ENCODE measurements at regions not wholly inside any gene's neighbourhood (a gene's known extent, or its start where the extent isn't known, plus 50 kb on each side); places are given as distances from the start of the nearest gene placed in this dataset.

DNA sequence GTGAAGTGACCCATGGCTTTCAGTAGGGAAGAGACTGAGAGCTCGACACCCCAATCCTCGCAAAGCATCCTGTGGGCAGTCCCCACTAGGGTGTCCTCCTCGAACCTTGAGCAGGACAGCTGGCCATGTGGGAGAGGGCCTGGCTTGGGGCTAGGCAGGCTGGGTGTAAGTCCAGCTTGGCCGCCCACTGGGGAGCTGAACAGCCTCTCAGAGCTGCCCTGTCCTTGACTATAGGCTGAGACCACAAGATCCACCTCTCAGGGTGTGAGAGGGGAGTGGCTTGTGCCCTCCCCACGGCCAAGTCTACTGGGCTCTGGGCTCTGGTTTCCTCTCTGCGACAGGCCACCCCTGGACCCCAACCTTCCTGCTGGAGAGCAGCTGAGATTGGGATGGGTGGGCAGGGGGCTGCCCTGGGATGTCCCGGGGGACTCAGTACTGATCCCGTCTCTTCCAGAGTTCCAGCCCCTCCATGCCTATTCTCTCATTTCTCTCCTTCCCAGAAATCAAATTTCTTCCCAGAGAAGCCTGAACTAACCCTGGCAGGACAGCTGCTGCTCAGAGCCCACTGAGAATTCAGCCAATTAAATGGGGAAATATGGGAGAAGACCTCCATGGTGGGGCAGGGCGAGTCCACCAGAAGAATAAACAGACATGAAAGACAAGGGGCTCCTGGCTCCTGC lies 282.9 kb downstream of the PTPRU start:
- TF ChIP-seq YY1 (IDR thresholded peaks at IDR 0.05; ENCODE audit: low read depth, low read length): no peak
- TF ChIP-seq NFIC (IDR thresholded peaks at IDR 0.05; ENCODE audit: low read depth, low read length): no peak
- no peak for TF ChIP-seq EGR1 (IDR thresholded peaks at IDR 0.05; ENCODE audit: borderline replicate concordance in 1 of 2, low read depth in 2 of 2, low read length in 2 of 2)
- TF ChIP-seq CTCF (IDR thresholded peaks at IDR 0.05 in 2 of 3, conservative IDR thresholded peaks at IDR 0.05 in 1 of 3; ENCODE audit: control insufficient read depth in 2 of 3, extremely low read depth in 1 of 3, insufficient read depth in 1 of 3, low read depth in 3 of 3, low read length in 3 of 3): no peak
- TF ChIP-seq, protein P1, sequence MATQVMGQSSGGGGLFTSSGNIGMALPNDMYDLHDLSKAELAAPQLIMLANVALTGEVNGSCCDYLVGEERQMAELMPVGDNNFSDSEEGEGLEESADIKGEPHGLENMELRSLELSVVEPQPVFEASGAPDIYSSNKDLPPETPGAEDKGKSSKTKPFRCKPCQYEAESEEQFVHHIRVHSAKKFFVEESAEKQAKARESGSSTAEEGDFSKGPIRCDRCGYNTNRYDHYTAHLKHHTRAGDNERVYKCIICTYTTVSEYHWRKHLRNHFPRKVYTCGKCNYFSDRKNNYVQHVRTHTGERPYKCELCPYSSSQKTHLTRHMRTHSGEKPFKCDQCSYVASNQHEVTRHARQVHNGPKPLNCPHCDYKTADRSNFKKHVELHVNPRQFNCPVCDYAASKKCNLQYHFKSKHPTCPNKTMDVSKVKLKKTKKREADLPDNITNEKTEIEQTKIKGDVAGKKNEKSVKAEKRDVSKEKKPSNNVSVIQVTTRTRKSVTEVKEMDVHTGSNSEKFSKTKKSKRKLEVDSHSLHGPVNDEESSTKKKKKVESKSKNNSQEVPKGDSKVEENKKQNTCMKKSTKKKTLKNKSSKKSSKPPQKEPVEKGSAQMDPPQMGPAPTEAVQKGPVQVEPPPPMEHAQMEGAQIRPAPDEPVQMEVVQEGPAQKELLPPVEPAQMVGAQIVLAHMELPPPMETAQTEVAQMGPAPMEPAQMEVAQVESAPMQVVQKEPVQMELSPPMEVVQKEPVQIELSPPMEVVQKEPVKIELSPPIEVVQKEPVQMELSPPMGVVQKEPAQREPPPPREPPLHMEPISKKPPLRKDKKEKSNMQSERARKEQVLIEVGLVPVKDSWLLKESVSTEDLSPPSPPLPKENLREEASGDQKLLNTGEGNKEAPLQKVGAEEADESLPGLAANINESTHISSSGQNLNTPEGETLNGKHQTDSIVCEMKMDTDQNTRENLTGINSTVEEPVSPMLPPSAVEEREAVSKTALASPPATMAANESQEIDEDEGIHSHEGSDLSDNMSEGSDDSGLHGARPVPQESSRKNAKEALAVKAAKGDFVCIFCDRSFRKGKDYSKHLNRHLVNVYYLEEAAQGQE (IDR thresholded peaks at IDR 0.05; ENCODE audit: low read depth, low read length): no peak
- TF ChIP-seq CREB1 (IDR thresholded peaks at IDR 0.05; ENCODE audit: low read depth): no peak
- no peak for TF ChIP-seq TAF1 (IDR thresholded peaks at IDR 0.05; ENCODE audit: borderline replicate concordance, low read depth, low read length)
- no peak for TF ChIP-seq SPI1 (IDR thresholded peaks at IDR 0.05; ENCODE audit: borderline replicate concordance, insufficient read depth, low read depth, low read length)
- TF ChIP-seq KLF5 (IDR thresholded peaks at IDR 0.05; ENCODE audit: partially characterized antibody): no peak
- TF ChIP-seq PRDM15 (CRISPR knock-in tag; IDR thresholded peaks at IDR 0.05): no peak
- TF ChIP-seq, protein P2, sequence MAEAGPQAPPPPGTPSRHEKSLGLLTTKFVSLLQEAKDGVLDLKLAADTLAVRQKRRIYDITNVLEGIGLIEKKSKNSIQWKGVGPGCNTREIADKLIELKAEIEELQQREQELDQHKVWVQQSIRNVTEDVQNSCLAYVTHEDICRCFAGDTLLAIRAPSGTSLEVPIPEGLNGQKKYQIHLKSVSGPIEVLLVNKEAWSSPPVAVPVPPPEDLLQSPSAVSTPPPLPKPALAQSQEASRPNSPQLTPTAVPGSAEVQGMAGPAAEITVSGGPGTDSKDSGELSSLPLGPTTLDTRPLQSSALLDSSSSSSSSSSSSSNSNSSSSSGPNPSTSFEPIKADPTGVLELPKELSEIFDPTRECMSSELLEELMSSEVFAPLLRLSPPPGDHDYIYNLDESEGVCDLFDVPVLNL (IDR thresholded peaks at IDR 0.05; ENCODE audit: low read depth, low read length): no peak
- no peak for TF ChIP-seq ZNF24 (IDR thresholded peaks at IDR 0.05)
- TF ChIP-seq ZBTB33 (IDR thresholded peaks at IDR 0.05): no peak
